ENCODE measurements at regions not wholly inside any gene's neighbourhood (a gene's known extent, or its start where the extent isn't known, plus 50 kb on each side); places are given as distances from the start of the nearest gene placed in this dataset.

GRCh38 chr1:82499022-82499421 is 698.3 kb downstream of the ADGRL2 start:
- Histone ChIP-seq H3K27me3 (no peaks in the 10 kb centered on the region), H3K4me3 (no peak overlapping the region), H3K27ac (no peak overlapping the region), H3K36me3 (no peaks in the 10 kb centered on the region), H3K9me3 (peaks cover 0 to 34% (median 16%) of the 10 kb centered on the region in 12 donors), H3K4me1 (peaks cover 0 to 6% (median 0%) of the 10 kb centered on the region in 12 donors)
- ATAC-seq (no peak), DNase-seq (no peak)
- no peak for TF ChIP-seq POLR2A (IDR thresholded peaks at IDR 0.05)
- intact Hi-C loops (cut with DNase I) = no loop called here

- 80 to 97% (median 89%) methylated on average over 3 of the region's 3 CpGs for WGBS, 4 donors
- Histone ChIP-seq H3K27ac (no peak overlapping the region), H3K4me1 (peaks cover 0 to 5% (median 0%) of the 10 kb centered on the region in 12 donors), H3K9me3 (peaks cover 0 to 45% (median 20%) of the 10 kb centered on the region in 12 donors), H3K27me3 (no peaks in the 10 kb centered on the region), H3K36me3 (no peaks in the 10 kb centered on the region), H3K4me3 (no peak overlapping the region)
- TF ChIP-seq CTCF (IDR thresholded peaks at IDR 0.05) (no peak), POLR2A (IDR thresholded peaks at IDR 0.05) (no peak)
- DNase-seq (no peak), ATAC-seq (no peak)
- intact Hi-C loops (cut with DNase I) = no loop called here
Measured at GRCh38 chr1:82494117-82494516, 693.4 kb downstream of the ADGRL2 start.

GRCh38 chr1:82492159-82492558 is 691.4 kb downstream of the ADGRL2 start:
- ATAC-seq (peak; percentile 47 to 84 (median 54)), DNase-seq (peak in 1 of 5 donors; percentile 8)
- TF ChIP-seq CTCF (IDR thresholded peaks at IDR 0.05) (no peak), POLR2A (IDR thresholded peaks at IDR 0.05) (no peak)
- WGBS, 4 donors = 47 to 53% (median 51%) methylated on average over 2 of the region's 2 CpGs
- H3K27ac ChIP-seq = peak overlapping the region in 5 of 12 donors; percentile 5 to 74 (median 55)
- H3K4me1 ChIP-seq = peaks cover 0 to 18% (median 0%) of the 10 kb centered on the region in 12 donors
- H3K36me3 ChIP-seq = no peaks in the 10 kb centered on the region
- H3K9me3 ChIP-seq = peaks cover 0 to 43% (median 20%) of the 10 kb centered on the region in 12 donors
- intact Hi-C loops (cut with DNase I) = no loop called here
- H3K27me3 ChIP-seq = no peaks in the 10 kb centered on the region
- H3K4me3 ChIP-seq = no peak overlapping the region

GRCh38 chr1:82491301-82492048 is 690.7 kb downstream of the ADGRL2 start:
- 45 to 63% (median 55%) methylated on average over 2 of the region's 2 CpGs for WGBS, 4 donors

More at GRCh38 chr1:82491301-82492048, 690.7 kb downstream of the ADGRL2 start:
- Histone ChIP-seq H3K4me1 (peaks cover 0 to 25% (median 0%) of the 10 kb centered on the region in 12 donors), H3K4me3 (no peak overlapping the region), H3K27ac (peak overlapping the region in 5 of 12 donors; percentile 22 to 74 (median 55)), H3K9me3 (peaks cover 0 to 37% (median 17%) of the 10 kb centered on the region in 12 donors), H3K27me3 (no peaks in the 10 kb centered on the region), H3K36me3 (no peaks in the 10 kb centered on the region)
- ATAC-seq (peak in 1 of 4 donors; percentile 70), DNase-seq (peak in 2 of 5 donors; percentile 28 to 30)
- intact Hi-C loops (cut with DNase I) = no loop called here
- TF ChIP-seq POLR2A (IDR thresholded peaks at IDR 0.05) (no peak), CTCF (IDR thresholded peaks at IDR 0.05) (no peak)
